Muscle of leg (tissue), 3 donors: ENCODE measurements at regions not wholly inside any gene's neighbourhood (a gene's known extent, or its start where the extent isn't known, plus 50 kb on each side); places are given as distances from the start of the nearest gene placed in this dataset.

Experiments used
- DNase-seq: peaks from one replicate; pipeline ENCODE4 v3.0.0; 2013
- H3K27ac ChIP-seq: one replicate; pipeline ENCODE4 v1.5.1; 2013; ENCODE audit warnings: mild to moderate bottlenecking, low read length, control low read depth
- H3K27me3 ChIP-seq: one replicate; pipeline ENCODE4 v1.6.1; 2013; ENCODE audit warnings: low read length; ENCODE audit not compliant: control insufficient read depth, insufficient read depth
- H3K36me3 ChIP-seq: one replicate; pipeline ENCODE4 v1.6.1; 2013; ENCODE audit warnings: low read length; ENCODE audit not compliant: control insufficient read depth, insufficient read depth
- H3K4me1 ChIP-seq: one replicate; pipeline ENCODE4 v1.6.1; 2013; ENCODE audit warnings: low read length; ENCODE audit not compliant: control insufficient read depth, insufficient read depth
- H3K4me3 ChIP-seq: one replicate; pipeline ENCODE4 v1.5.1; 2013; ENCODE audit warnings: low read length, control low read depth
- H3K9me3 ChIP-seq: replicated peaks from 2 replicates; pipeline ENCODE4 v1.6.1; 2013; ENCODE audit warnings: low read depth, low read length; ENCODE audit not compliant: control insufficient read depth
- WGBS: methylation state at CpG from one replicate; pipeline ENCODE4 v1.1.5; 2013; ENCODE audit warnings: missing lambda C conversion rate; ENCODE audit not compliant: insufficient coverage; 5-methylcytosine and 5-hydroxymethylcytosine counted together

GRCh38 chr7:18354108-18355085, 141.2 kb upstream of the HDAC9 start:
- Histone ChIP-seq H3K4me1 (no peaks in the 10 kb centered on the region), H3K27ac (no peak overlapping the region)
- WGBS, result no CpG with 5 or more reads among the region's 6 CpGs

DNA sequence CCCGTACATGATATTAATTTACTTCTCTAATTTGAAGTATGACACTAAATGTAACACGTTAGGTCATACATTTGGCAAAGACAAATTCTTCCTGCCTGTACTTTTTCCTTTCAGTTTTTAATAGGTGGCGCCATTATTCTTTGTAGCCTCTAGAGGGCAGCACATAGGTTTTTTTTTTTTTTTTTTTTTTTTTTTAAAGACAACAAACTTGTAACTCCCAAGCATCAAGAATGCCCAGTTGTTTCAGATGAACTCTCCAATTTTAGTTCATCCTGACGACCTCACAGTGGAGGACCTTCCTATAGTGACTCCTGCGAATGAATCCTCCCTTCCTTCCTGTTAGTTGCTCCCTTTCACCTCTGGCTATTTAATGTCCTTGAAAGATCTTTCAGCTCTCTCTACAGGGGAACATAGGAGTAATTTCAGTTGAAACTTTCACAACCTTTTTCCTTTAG, 139.3 kb upstream of the HDAC9 start:
- Histone ChIP-seq H3K27ac (no peak overlapping the region), H3K27me3 (no peaks in the 10 kb centered on the region), H3K4me3 (no peak overlapping the region), H3K4me1 (no peaks in the 10 kb centered on the region), H3K36me3 (no peaks in the 10 kb centered on the region), H3K9me3 (no peaks in the 10 kb centered on the region)
- peak; percentile 55 for DNase-seq
- WGBS, result 0% methylated on average over 1 of the region's 5 CpGs

More at GRCh38 chr7:18354108-18355085, 141.2 kb upstream of the HDAC9 start:
- no peaks in the 10 kb centered on the region for H3K36me3 ChIP-seq
- no peaks in the 10 kb centered on the region for H3K9me3 ChIP-seq
- DNase-seq, result no peak
- no peak overlapping the region for H3K4me3 ChIP-seq
- no peaks in the 10 kb centered on the region for H3K27me3 ChIP-seq

- Histone ChIP-seq H3K9me3 (no peaks in the 10 kb centered on the region), H3K27ac (no peak overlapping the region), H3K36me3 (no peaks in the 10 kb centered on the region), H3K27me3 (no peaks in the 10 kb centered on the region), H3K4me1 (peaks cover 3% of the 10 kb centered on the region), H3K4me3 (no peak overlapping the region)
- DNase-seq, result no peak
- WGBS, result no CpG with 5 or more reads among the region's 1 CpG
Measured at GRCh38 chr7:18357691-18358090, 137.9 kb upstream of the HDAC9 start.

- 25% methylated on average over 2 of the region's 4 CpGs for WGBS
- peaks cover 3% of the 10 kb centered on the region for H3K4me1 ChIP-seq
- no peak overlapping the region for H3K27ac ChIP-seq
- no peaks in the 10 kb centered on the region for H3K27me3 ChIP-seq
- no peaks in the 10 kb centered on the region for H3K9me3 ChIP-seq
- no peaks in the 10 kb centered on the region for H3K36me3 ChIP-seq
- DNase-seq, result peak; percentile 90
- no peak overlapping the region for H3K4me3 ChIP-seq
Measured at GRCh38 chr7:18361756-18362155, 133.8 kb upstream of the HDAC9 start.

- H3K4me1 ChIP-seq, result peaks cover 3% of the 10 kb centered on the region
- WGBS, result no CpG with 5 or more reads among the region's 4 CpGs
- H3K27me3 ChIP-seq, result no peaks in the 10 kb centered on the region
Measured at GRCh38 chr7:18363751-18364380, 131.7 kb upstream of the HDAC9 start.

GRCh38 chr7:18364396-18364795, 131.2 kb upstream of the HDAC9 start:
- no peak for DNase-seq
- Histone ChIP-seq H3K4me3 (no peak overlapping the region), H3K36me3 (no peaks in the 10 kb centered on the region), H3K9me3 (no peaks in the 10 kb centered on the region), H3K27ac (no peak overlapping the region), H3K27me3 (no peaks in the 10 kb centered on the region), H3K4me1 (peaks cover 3% of the 10 kb centered on the region)
- no CpG with 5 or more reads among the region's 2 CpGs for WGBS

More at GRCh38 chr7:18363751-18364380, 131.7 kb upstream of the HDAC9 start:
- Histone ChIP-seq H3K27ac (no peak overlapping the region), H3K4me3 (no peak overlapping the region), H3K36me3 (no peaks in the 10 kb centered on the region), H3K9me3 (no peaks in the 10 kb centered on the region)
- DNase-seq, result no peak

DNA sequence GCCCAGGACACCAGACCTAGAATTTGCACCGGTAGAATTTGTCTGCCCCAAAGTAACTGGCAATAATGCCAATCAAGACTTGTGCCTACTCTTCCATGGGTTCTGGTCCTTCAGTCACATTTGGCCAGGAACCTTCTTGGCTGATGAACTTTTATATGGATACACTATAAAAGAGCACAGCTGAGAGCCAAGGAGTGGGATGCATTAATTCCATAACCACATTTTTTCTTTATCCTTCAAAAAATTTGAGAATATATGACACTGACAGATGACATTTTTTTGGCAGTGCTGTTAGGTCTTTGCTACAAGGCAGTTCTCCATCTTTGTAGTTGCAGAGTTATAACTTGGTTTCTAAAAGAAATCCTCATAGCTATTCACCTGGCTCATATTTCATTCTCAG, 129.2 kb upstream of the HDAC9 start:
- Histone ChIP-seq H3K4me3 (no peak overlapping the region), H3K36me3 (no peaks in the 10 kb centered on the region), H3K27me3 (no peaks in the 10 kb centered on the region), H3K27ac (no peak overlapping the region), H3K9me3 (no peaks in the 10 kb centered on the region), H3K4me1 (peaks cover 3% of the 10 kb centered on the region)
- no peak for DNase-seq
- WGBS, result no CpG with 5 or more reads among the region's 1 CpG

GRCh38 chr7:18369011-18369410, 126.5 kb upstream of the HDAC9 start:
- Histone ChIP-seq H3K36me3 (no peaks in the 10 kb centered on the region), H3K27ac (no peak overlapping the region), H3K9me3 (no peaks in the 10 kb centered on the region), H3K4me1 (no peaks in the 10 kb centered on the region), H3K27me3 (no peaks in the 10 kb centered on the region), H3K4me3 (no peak overlapping the region)
- no CpG with 5 or more reads among the region's 1 CpG for WGBS
- DNase-seq, result no peak

GRCh38 chr7:18370633-18371032, 124.9 kb upstream of the HDAC9 start:
- no CpG with 5 or more reads among the region's 5 CpGs for WGBS
- DNase-seq, result no peak
- no peak overlapping the region for H3K27ac ChIP-seq
- no peak overlapping the region for H3K4me3 ChIP-seq
- H3K4me1 ChIP-seq, result no peaks in the 10 kb centered on the region
- H3K27me3 ChIP-seq, result no peaks in the 10 kb centered on the region
- H3K9me3 ChIP-seq, result no peaks in the 10 kb centered on the region
- H3K36me3 ChIP-seq, result no peaks in the 10 kb centered on the region

DNA sequence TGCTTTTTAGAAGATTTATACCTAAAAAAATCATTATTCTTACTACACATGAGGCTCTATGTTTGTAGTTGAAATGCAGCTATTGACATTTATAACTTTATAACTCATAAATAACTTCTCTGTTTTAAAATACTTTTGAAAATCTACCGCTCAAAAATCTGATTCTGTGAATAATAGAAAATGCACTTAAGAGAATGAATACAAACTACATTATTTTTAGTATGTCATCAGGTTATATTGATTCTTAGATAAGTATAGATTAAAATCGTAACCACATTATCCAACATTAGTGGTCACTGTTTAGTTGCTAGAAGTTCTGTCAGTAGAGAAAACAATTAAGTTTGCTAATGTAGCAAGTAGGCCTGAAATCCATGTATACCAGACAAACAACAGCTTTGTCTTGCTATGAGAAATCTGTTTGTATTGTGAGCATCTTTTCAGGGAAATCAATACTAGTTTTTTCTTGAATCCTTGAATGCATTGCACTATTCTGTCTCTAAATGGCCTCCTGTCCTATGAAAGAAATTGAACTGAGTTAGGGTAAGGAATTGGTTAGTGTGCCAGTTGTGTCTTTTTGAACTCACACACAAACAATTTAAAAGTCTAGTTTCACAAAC, 116.5 kb upstream of the HDAC9 start:
- WGBS, result no CpG with 5 or more reads among the region's 2 CpGs
- DNase-seq, result no peak
- Histone ChIP-seq H3K27ac (no peak overlapping the region), H3K9me3 (no peaks in the 10 kb centered on the region), H3K36me3 (no peaks in the 10 kb centered on the region), H3K4me3 (no peak overlapping the region), H3K27me3 (no peaks in the 10 kb centered on the region), H3K4me1 (no peaks in the 10 kb centered on the region)
